ENCODE measurements at regions not wholly inside any gene's neighbourhood (a gene's known extent, or its start where the extent isn't known, plus 50 kb on each side); places are given as distances from the start of the nearest gene placed in this dataset.

DNA sequence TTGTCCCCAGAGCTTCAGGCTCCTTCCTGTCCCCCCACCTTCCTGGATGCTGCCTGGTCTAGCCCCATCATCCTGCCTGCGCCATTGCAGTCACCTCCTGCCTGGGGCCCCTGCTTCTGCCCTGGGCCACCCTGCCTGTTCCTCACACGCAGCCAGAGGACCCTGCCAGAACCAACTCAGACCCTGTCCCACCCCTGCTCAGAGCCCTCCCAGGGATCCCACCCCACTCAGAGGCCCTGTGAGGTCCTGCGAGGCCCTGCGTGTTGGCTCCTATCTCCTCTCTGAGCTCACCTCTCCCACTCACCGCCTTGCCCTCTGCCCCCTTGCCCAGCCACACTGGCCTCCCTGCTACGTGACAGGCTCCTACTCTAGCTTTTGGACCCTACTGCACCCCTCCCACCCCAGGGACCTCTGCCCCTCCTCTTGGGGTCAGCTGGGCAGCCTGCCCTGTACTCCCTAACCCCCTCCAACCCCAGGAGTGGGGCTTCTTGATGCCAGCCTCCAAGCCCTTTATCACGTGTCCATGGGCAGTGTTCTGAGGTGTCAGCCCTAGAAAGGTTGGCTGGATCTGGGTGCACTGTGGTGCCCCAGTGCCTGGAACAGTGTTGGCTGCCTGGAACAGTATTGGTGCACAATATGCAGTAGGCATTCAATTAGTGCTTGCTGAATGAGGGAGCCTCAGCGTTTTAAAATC lies 68.3 kb downstream of the CEBPB start:
- no peak for DNase-seq

DNA sequence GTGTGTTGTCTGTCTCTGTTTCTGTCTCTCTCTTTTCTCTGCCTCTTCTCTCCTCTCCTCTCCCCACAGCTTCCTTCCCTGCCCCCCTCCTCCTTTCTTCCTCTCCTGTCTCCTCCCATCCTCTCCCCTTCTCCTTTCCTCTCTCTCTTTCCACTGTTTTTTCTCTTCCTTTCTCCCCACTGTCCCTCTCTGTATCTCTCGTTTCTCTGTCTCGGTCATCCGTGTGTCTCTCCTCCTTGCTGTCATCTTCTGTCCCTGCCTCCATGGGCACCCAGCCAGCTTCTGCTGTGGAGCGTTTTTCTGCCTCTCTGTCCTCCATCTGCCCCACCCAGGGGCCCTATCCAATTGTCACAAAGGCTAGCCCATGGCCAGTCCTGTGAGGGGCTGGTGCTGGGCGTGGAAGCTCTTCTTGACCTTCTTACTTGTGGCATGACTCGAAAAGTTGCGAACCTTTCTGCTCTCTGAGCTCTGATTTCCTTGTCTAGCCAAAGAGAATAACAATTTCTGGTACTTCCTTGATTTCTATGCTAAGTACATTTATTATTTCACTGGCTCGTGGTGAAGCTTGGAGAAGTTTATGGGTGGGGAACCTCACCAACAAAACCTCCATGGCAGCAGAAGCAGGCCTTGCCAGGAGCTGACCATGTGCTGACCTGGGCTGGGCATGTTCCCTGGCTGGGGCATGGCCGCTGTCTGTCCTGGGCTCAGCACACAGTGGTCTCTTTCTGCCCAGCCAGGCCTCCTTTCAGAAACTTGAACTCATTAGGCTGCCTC lies 69.3 kb downstream of the CEBPB start:
- DNase-seq: no peak

GRCh38 chr20:50260479-50261221 lies 70.0 kb downstream of the CEBPB start:
- peak; percentile 12 to 48 for DNase-seq

DNA sequence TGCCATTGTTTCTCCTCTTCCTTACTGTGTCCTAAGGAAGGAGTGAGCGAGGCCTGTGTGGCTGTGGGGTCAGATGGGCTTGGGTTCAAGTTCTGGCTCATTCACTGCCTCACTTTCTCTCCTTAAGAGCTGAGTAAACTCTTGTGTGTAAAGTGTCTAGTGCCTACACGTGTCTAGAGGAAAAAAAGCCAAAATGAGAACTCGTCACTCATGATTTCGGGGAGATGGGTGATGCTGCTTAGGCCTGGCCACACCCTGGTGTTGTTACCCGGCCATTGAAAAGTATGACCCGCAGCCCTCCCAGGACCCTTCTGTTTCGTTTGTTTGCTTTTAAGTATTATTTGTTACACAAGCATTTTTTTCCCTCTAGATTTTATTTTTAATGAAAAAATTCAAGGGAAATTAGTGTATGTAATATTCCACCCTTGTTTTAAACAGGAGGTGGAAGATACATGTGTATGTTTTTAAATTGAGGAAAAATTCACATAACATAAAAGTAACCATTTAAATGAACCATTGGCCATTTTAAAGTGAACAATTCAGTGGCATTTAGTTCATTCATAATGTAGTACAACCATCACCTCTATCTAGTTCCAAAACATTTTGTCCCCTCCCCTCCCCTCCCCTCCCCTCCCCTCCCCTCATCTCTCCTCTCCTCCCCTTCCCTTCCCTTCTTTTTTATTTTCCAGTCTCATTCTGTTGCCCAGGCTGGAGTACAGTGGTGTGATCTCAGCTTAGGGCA lies 71.0 kb downstream of the CEBPB start:
- DNase-seq: no peak

GRCh38 chr20:50263831-50264230 lies 73.2 kb downstream of the CEBPB start:
- no peak for DNase-seq

GRCh38 chr20:50264534-50265145 lies 74.0 kb downstream of the CEBPB start:
- DNase-seq: no peak

DNA sequence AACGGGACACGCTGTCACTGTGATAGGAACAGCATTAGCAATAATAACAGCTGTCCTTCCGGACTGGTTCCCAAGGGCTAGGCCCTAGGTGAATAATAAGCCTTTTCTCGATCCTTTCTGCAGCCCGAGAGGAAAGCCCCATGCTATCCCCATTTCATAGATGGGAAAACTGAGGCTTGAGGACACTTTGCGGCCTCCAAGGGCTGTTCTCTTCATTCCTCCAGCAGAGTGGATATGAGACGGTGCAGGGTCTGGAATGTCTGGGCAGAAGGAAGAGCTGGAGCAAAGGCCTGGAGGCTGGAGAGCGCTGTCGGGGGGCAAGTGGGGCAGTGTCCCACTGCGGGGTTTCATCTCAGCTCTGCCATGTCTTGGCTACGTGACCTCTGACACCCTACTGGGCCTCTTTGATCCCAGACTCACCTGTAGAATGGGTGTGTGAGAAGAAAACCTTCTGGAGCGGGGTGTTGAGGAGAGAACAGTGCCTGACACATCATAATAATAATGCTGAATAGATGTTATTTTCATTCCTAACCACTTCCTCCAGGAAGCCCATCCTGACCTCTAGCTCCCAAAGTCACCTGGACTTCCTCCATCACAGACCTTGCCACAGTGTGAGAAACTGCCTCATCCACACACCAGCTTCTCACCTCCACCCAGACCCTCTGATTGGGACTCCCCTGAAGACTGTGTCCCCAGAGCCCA lies 74.8 kb downstream of the CEBPB start:
- no peak for DNase-seq

DNA sequence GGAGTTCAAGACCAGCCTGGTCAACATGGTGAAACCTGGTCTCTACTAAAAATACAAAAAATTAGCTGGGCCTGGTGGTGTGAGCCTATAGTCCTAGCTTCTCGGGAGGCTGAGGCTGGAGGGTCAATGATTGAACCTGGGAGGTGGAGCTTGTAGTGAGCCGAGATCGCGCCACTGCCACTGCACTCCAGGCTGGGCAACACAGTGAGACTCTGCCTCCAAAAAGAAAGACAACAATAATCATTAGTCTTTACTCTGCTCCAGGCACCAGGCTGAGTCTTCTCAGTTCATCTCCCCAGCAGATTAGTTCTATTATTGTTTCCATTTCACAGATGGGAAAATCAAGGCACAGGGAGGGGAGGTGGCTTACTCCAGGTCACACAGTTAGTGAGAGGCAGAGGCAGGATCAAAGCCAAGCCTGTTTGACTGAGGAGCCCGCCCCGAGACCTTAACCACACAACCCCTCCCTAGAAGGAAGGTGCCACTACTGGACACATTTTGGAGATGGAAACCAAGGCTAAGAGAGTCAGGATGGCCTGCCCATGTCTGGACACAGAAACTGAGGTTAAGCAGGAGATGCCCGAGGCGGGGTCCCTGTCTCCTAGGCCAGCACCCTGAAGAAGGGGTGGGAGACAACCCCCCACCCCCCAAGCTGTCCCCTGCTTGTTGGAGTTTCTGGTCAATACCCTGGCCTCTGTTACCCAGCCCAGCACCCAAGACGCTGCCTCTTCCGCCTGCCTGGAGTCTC lies 75.8 kb downstream of the CEBPB start:
- no peak for DNase-seq

GRCh38 chr20:50267041-50267865 lies 76.6 kb downstream of the CEBPB start:
- DNase-seq: no peak

DNA sequence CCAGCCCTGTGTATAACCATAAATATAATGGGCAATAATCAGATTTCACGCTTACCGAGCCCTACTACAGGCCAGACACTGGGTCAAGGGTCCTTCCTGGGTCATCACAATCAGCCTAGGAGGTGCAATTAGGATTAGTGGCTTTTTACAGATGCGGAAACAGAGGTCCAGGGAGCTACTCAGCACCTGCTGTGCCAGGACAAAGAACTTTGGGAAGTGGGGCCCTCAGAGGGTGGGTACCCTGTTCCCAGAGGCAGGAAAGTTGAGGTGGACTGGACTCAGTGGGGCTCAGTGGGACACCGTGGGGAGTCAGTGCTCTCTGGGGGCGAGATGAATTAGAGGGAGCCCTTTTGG lies 77.2 kb downstream of the CEBPB start:
- no peak for DNase-seq

GRCh38 chr20:50269091-50270033 lies 78.7 kb downstream of the CEBPB start:
- no peak for DNase-seq

GRCh38 chr20:50270034-50270395 lies 79.4 kb downstream of the CEBPB start:
- no peak for DNase-seq

GRCh38 chr20:50270569-50270968 lies 79.9 kb downstream of the CEBPB start:
- DNase-seq: no peak

DNA sequence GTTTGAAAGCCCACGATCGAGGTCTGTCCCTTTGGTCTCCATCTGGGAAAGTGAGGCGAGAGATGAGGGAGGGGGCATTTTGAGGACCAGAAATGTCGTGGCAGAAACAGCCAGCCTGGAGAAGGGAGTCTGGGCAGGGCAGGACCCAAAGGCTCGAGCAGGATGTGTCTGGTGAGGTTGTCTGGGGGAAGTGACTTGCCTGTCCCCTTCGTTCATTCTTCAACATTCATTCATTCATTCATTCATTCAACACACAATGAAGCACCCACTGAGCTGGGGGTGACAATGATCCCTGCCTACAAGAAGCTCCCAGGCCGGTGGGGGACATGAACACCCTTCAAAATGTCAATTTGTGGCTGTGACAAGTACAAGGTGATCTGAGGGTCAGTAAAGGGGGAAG lies 80.5 kb downstream of the CEBPB start:
- no peak for DNase-seq

GRCh38 chr20:50271612-50272011 lies 81.0 kb downstream of the CEBPB start:
- DNase-seq: no peak

DNA sequence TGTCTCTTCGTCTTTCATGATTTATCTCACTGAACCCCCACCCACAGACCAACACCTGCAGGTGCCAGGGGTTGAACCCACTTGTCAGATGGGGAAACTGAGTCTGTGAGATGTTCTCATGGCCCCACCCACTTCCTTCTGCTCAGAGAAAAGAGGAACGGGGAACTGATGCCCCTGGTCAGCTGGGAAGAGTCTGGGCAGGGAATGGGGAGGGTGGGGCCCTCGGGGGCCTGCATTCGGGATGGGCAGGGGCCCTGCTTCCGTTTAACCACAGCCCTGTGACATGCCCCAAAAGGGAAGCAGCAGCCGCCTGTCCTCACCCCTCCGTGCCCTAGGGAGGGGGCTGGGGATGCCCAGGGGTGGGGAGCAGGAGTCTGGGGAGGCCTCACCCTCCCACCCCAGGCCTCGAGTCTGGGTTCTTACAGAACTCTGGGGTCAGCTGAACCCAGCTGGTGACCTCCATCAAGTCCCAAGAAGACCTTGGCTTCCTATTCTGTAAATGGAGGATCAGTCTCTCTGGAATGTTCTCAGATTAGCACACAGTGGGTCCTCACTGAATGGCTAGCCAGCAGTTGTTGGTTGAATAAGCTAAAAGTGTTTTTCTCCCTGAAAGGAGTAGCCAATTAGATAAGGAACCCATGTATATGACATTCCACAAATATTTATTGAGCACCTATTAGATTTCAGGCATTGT lies 81.5 kb downstream of the CEBPB start:
- DNase-seq: no peak

- no peak for DNase-seq
Measured at GRCh38 chr20:50272724-50273446, 82.3 kb downstream of the CEBPB start.

All from NCI-H2081 (cell line).